ENCODE measurements at regions not wholly inside any gene's neighbourhood (a gene's known extent, or its start where the extent isn't known, plus 50 kb on each side); places are given as distances from the start of the nearest gene placed in this dataset.

GRCh38 chr3:118433825-118434224 lies 600.8 kb downstream of the IGSF11 start:
- H3K9me3 ChIP-seq (replicated peaks; ENCODE audit: insufficient read depth, low read length): no peaks in the 10 kb centered on the region
- TF ChIP-seq CTCF (IDR thresholded peaks at IDR 0.05; ENCODE audit: low read length) (no peak), EZH2phosphoT487 (IDR thresholded peaks at IDR 0.05; ENCODE audit: low read length) (no peak)
- no peak overlapping the region for H3K4me2 ChIP-seq (ENCODE audit: low read depth, low read length)
- H3K9ac ChIP-seq (ENCODE audit: low read length): no peak overlapping the region
- H3K79me2 ChIP-seq (ENCODE audit: low read length): no peaks in the 10 kb centered on the region
- H3K4me3 ChIP-seq (ENCODE audit: low read length): no peak overlapping the region
- no peaks in the 10 kb centered on the region for H3K9me2 ChIP-seq (replicated peaks; ENCODE audit: insufficient read depth, low read length)
- no peaks in the 10 kb centered on the region for H3K4me1 ChIP-seq (ENCODE audit: low read length)
- H2AFZ ChIP-seq (ENCODE audit: low read length): no peak overlapping the region
- H3K27me3 ChIP-seq (replicated peaks; ENCODE audit: insufficient read depth, low read length): no peaks in the 10 kb centered on the region
- DNase-seq: no peak
- H3F3A ChIP-seq (ENCODE audit: insufficient read depth, low read length): no peaks in the 10 kb centered on the region
- H4K20me1 ChIP-seq (ENCODE audit: insufficient read depth, low read length): no peaks in the 10 kb centered on the region
- no peaks in the 10 kb centered on the region for H3K36me3 ChIP-seq (replicated peaks; ENCODE audit: insufficient read depth, low read length)
- no peak overlapping the region for H3K27ac ChIP-seq (ENCODE audit: low read length)

- H4K20me1 ChIP-seq (ENCODE audit: insufficient read depth, low read length): no peaks in the 10 kb centered on the region
- H3K27me3 ChIP-seq (replicated peaks; ENCODE audit: insufficient read depth, low read length): no peaks in the 10 kb centered on the region
- no peak overlapping the region for H2AFZ ChIP-seq (ENCODE audit: low read length)
- no peak overlapping the region for H3K4me3 ChIP-seq (ENCODE audit: low read length)
- TF ChIP-seq EZH2phosphoT487 (IDR thresholded peaks at IDR 0.05; ENCODE audit: low read length): no peak
- no peak for TF ChIP-seq EZH2 (optimal IDR thresholded peaks at IDR 0.05; ENCODE audit: low read depth, low read length)
- TF ChIP-seq CTCF (IDR thresholded peaks at IDR 0.05; ENCODE audit: low read length): no peak
- no peak overlapping the region for H3K27ac ChIP-seq (ENCODE audit: low read length)
- no peak overlapping the region for H3K4me2 ChIP-seq (ENCODE audit: low read depth, low read length)
- no peaks in the 10 kb centered on the region for H3K9me3 ChIP-seq (replicated peaks; ENCODE audit: insufficient read depth, low read length)
- H3K9me2 ChIP-seq (replicated peaks; ENCODE audit: insufficient read depth, low read length): no peaks in the 10 kb centered on the region
- H3K9ac ChIP-seq (ENCODE audit: low read length): no peak overlapping the region
- no peaks in the 10 kb centered on the region for H3K4me1 ChIP-seq (ENCODE audit: low read length)
- DNase-seq: no peak
- H3F3A ChIP-seq (ENCODE audit: insufficient read depth, low read length): no peaks in the 10 kb centered on the region
- H3K36me3 ChIP-seq (replicated peaks; ENCODE audit: insufficient read depth, low read length): no peaks in the 10 kb centered on the region
- no peaks in the 10 kb centered on the region for H3K79me2 ChIP-seq (ENCODE audit: low read length)
Observed at GRCh38 chr3:118435851-118436350, 598.7 kb downstream of the IGSF11 start.

- Histone ChIP-seq H4K20me1 (ENCODE audit: insufficient read depth, low read length) (no peaks in the 10 kb centered on the region), H3K4me3 (ENCODE audit: low read length) (no peak overlapping the region), H3K9ac (ENCODE audit: low read length) (no peak overlapping the region), H3K79me2 (ENCODE audit: low read length) (no peaks in the 10 kb centered on the region), H3K27me3 (replicated peaks; ENCODE audit: insufficient read depth, low read length) (no peaks in the 10 kb centered on the region), H2AFZ (ENCODE audit: low read length) (no peak overlapping the region), H3K4me2 (ENCODE audit: low read depth, low read length) (no peak overlapping the region), H3K9me2 (replicated peaks; ENCODE audit: insufficient read depth, low read length) (no peaks in the 10 kb centered on the region), H3F3A (ENCODE audit: insufficient read depth, low read length) (no peaks in the 10 kb centered on the region), H3K9me3 (replicated peaks; ENCODE audit: insufficient read depth, low read length) (no peaks in the 10 kb centered on the region), H3K27ac (ENCODE audit: low read length) (no peak overlapping the region), H3K36me3 (replicated peaks; ENCODE audit: insufficient read depth, low read length) (no peaks in the 10 kb centered on the region), H3K4me1 (ENCODE audit: low read length) (no peaks in the 10 kb centered on the region)
- DNase-seq: no peak
- TF ChIP-seq EZH2 (optimal IDR thresholded peaks at IDR 0.05; ENCODE audit: low read depth, low read length): no peak
- no peak for TF ChIP-seq EZH2phosphoT487 (IDR thresholded peaks at IDR 0.05; ENCODE audit: low read length)
- no peak for TF ChIP-seq CTCF (IDR thresholded peaks at IDR 0.05; ENCODE audit: low read length)
Observed at GRCh38 chr3:118436697-118437262, 597.9 kb downstream of the IGSF11 start.

Data from MM.1S (cell line).